ENCODE measurements at regions not wholly inside any gene's neighbourhood (a gene's known extent, or its start where the extent isn't known, plus 50 kb on each side); places are given as distances from the start of the nearest gene placed in this dataset.

DNA sequence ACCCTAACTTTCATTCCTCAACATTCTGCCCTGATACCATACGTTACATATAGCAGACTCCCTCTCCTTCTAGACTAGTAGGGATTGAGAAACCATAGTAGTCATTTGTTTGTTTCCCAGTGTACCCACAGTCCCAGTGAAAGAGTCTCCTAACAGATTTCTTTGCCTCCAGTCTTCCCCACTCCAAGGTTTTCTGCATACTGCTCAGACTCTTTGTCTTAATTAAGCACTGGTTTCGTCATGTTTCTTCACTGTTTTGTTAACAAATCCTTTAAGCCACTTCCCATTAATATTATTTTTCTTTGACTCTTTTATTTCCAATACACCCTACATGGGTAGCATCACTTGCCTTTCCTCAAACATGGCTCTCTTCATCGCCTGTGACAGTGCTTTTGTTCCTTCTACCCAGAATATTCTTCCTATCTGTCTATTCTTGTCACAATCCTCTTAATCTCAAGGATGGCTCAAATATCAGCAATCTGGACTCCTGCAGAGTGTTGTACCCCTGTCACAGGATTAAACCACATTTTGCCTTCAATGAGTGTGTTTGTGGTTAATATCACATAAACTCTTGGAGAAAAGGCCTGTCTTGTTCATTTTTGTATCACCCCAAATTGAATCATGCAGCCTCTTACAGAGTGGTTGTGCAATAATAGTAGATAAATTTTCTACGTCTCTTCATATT lies 92.7 kb upstream of the KLF12 start:
- Histone ChIP-seq H3K9ac (ENCODE audit: low read length) (no peak overlapping the region), H3F3A (ENCODE audit: insufficient read depth) (no peaks in the 10 kb centered on the region), H3K27me3 (ENCODE audit: low read length) (no peaks in the 10 kb centered on the region), H2AFZ (ENCODE audit: low read depth, low read length, severe bottlenecking) (no peak overlapping the region), H3K9me3 (ENCODE audit: insufficient read depth, low read length) (no peaks in the 10 kb centered on the region), H4K20me1 (ENCODE audit: low read depth, low read length) (no peaks in the 10 kb centered on the region), H3K79me2 (ENCODE audit: insufficient read depth, low read length) (no peaks in the 10 kb centered on the region), H3K27ac (ENCODE audit: low read depth, low read length) (no peak overlapping the region), H3K4me3 (ENCODE audit: insufficient read depth, low read length, poor library complexity, severe bottlenecking) (no peak overlapping the region), H3K36me3 (ENCODE audit: low read length) (no peaks in the 10 kb centered on the region), H3K4me2 (ENCODE audit: low read depth, low read length, poor library complexity, severe bottlenecking) (no peak overlapping the region), H3K9me2 (replicated peaks; ENCODE audit: insufficient read depth, low read length) (no peaks in the 10 kb centered on the region)
- no peak for TF ChIP-seq EZH2phosphoT487 (conservative IDR thresholded peaks at IDR 0.05; ENCODE audit: low read length)
- TF ChIP-seq, protein P1, sequence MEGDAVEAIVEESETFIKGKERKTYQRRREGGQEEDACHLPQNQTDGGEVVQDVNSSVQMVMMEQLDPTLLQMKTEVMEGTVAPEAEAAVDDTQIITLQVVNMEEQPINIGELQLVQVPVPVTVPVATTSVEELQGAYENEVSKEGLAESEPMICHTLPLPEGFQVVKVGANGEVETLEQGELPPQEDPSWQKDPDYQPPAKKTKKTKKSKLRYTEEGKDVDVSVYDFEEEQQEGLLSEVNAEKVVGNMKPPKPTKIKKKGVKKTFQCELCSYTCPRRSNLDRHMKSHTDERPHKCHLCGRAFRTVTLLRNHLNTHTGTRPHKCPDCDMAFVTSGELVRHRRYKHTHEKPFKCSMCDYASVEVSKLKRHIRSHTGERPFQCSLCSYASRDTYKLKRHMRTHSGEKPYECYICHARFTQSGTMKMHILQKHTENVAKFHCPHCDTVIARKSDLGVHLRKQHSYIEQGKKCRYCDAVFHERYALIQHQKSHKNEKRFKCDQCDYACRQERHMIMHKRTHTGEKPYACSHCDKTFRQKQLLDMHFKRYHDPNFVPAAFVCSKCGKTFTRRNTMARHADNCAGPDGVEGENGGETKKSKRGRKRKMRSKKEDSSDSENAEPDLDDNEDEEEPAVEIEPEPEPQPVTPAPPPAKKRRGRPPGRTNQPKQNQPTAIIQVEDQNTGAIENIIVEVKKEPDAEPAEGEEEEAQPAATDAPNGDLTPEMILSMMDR (IDR thresholded peaks at IDR 0.05; ENCODE audit: insufficient read depth, low read length, poor library complexity, severe bottlenecking), result no peak

DNA sequence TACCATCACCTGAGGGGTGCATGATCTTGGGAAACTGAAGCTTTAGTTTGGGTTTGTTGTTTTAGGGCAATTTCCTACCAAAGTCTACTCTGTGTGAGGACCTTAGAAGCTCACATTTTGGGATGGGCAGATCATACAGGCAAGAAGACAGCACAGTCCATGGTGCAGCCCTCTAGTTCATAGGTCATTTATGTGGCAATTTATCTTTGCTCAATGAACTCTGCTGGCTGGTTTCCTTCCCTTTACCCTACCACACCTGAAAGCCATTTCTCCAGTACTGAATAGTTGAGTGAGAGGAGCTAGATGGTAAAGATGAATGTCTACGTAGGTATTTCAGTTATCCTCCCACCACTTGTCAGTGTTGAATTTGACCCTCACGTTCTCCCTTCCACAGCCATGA lies 87.5 kb upstream of the KLF12 start:
- Histone ChIP-seq H3K27me3 (ENCODE audit: low read length) (no peaks in the 10 kb centered on the region), H3F3A (ENCODE audit: insufficient read depth) (no peaks in the 10 kb centered on the region), H3K9ac (ENCODE audit: low read length) (no peak overlapping the region), H3K9me3 (ENCODE audit: insufficient read depth, low read length) (no peaks in the 10 kb centered on the region), H2AFZ (ENCODE audit: low read depth, low read length, severe bottlenecking) (no peak overlapping the region), H4K20me1 (ENCODE audit: low read depth, low read length) (no peaks in the 10 kb centered on the region), H3K79me2 (ENCODE audit: insufficient read depth, low read length) (no peaks in the 10 kb centered on the region), H3K36me3 (ENCODE audit: low read length) (no peaks in the 10 kb centered on the region), H3K4me3 (ENCODE audit: insufficient read depth, low read length, poor library complexity, severe bottlenecking) (no peak overlapping the region), H3K4me2 (ENCODE audit: low read depth, low read length, poor library complexity, severe bottlenecking) (no peak overlapping the region), H3K9me2 (replicated peaks; ENCODE audit: insufficient read depth, low read length) (no peaks in the 10 kb centered on the region), H3K27ac (ENCODE audit: low read depth, low read length) (no peak overlapping the region)
- TF ChIP-seq EZH2phosphoT487 (conservative IDR thresholded peaks at IDR 0.05; ENCODE audit: low read length), result no peak
- TF ChIP-seq, protein P1 (IDR thresholded peaks at IDR 0.05; ENCODE audit: insufficient read depth, low read length, poor library complexity, severe bottlenecking), result no peak

DNA sequence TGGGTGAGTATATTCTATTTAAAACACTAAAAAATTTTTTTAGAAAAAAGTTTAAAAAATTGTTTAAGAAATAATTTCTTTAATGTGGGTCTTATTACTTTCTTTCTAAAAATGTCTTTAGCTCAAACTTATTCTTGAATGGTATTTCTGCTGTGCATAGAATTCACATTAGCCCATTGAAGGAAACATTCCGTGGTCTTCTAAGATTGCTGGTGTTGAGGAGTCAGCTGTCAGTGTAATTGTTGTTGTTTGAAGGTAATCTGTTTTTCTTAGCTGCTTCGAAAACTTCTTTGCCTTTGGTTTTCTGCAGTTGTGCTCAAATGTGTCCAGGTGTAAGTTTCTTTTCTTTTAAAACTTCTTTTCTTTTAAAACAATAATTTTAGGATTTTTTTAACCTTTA lies 85.4 kb upstream of the KLF12 start:
- no peak overlapping the region for H3K27ac ChIP-seq (ENCODE audit: low read depth, low read length)

More for the DNA sequence above, 85.4 kb upstream of the KLF12 start:
- Histone ChIP-seq H3K36me3 (ENCODE audit: low read length) (no peaks in the 10 kb centered on the region), H3K27me3 (ENCODE audit: low read length) (no peaks in the 10 kb centered on the region), H3K79me2 (ENCODE audit: insufficient read depth, low read length) (no peaks in the 10 kb centered on the region), H3K4me3 (ENCODE audit: insufficient read depth, low read length, poor library complexity, severe bottlenecking) (no peak overlapping the region), H3K9ac (ENCODE audit: low read length) (no peak overlapping the region), H2AFZ (ENCODE audit: low read depth, low read length, severe bottlenecking) (no peak overlapping the region), H3F3A (ENCODE audit: insufficient read depth) (no peaks in the 10 kb centered on the region), H4K20me1 (ENCODE audit: low read depth, low read length) (no peaks in the 10 kb centered on the region), H3K4me2 (ENCODE audit: low read depth, low read length, poor library complexity, severe bottlenecking) (no peak overlapping the region), H3K9me2 (replicated peaks; ENCODE audit: insufficient read depth, low read length) (no peaks in the 10 kb centered on the region), H3K9me3 (ENCODE audit: insufficient read depth, low read length) (no peaks in the 10 kb centered on the region)
- TF ChIP-seq, protein P1 (IDR thresholded peaks at IDR 0.05; ENCODE audit: insufficient read depth, low read length, poor library complexity, severe bottlenecking), result no peak
- TF ChIP-seq EZH2phosphoT487 (conservative IDR thresholded peaks at IDR 0.05; ENCODE audit: low read length), result no peak

All from SU-DHL-6 (cell line).